ENCODE measurements at regions not wholly inside any gene's neighbourhood (a gene's known extent, or its start where the extent isn't known, plus 50 kb on each side); places are given as distances from the start of the nearest gene placed in this dataset.
"Not testable (repeated sequence)": the region's sequence is repeated elsewhere in the genome, so short reads cannot be mapped to it uniquely, and the experiment has no call there.

GRCh38 chr11:37474889-37475288 lies 876.9 kb upstream of the RAG2 start:
- no peak for DNase-seq

GRCh38 chr11:37468344-37468743 lies 870.3 kb upstream of the RAG2 start:
- no peak for DNase-seq

GRCh38 chr11:37465221-37465620 lies 867.2 kb upstream of the RAG2 start:
- DNase-seq = no peak

- DNase-seq = no peak
Measured at GRCh38 chr11:37459456-37459855, 861.4 kb upstream of the RAG2 start.

DNA sequence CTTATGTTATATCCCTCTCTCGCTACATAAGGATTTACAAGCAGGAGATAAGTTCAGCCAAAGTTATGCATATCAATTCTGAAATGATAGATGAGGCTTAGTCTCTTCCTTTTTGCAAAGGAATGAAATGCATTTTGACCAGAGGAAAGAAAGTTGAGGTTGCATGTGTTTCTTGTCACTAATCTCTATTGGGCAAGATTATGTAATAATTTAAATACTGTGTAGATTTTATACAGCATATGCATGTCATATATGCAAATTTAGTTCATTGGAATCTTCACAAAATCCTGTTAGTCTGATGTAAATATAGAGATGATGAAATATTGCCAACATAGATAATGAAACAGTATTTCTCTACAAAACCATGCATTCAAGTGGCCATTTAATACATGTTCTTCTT lies 858.7 kb upstream of the RAG2 start:
- no peak for DNase-seq

DNA sequence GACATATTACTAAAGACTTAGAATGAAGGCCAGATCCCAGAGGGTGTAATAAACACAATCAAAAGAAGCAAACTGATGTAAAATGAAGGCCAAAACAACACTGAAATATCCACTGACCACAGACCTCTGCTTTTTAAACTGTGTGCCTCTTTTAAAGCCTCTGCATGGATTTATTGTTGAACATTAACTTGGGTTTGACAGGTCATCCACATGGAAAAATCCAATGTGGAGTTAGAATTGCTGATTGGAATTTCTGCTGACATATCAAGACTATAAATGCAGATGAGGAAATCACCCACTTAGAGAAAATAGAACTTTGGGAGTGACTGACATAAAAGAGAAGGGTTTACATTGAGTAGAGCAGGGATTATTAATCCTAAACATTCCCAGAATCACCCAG lies 853.9 kb upstream of the RAG2 start:
- DNase-seq = no peak

- no peak for DNase-seq
Measured at GRCh38 chr11:37450613-37451012, 852.6 kb upstream of the RAG2 start.

DNA sequence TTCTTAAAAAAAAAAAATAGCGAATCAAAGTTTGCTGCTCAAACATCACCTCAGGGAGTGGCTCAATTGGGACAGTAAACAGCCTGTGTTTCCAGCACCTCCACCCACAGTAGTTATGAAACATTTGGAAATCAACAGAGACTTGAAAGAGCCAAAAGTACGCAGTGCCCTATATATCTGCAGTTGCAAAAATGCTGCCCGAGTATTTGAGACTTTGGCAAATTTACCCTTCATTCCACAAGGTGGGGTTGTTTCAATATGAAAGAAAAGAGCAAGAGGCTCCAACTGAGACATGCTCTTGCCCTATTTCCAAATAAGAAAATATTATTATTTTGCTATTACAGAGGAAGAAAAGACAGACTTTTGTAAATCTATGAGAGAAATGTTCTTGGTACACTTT lies 851.1 kb upstream of the RAG2 start:
- no peak for DNase-seq

DNA sequence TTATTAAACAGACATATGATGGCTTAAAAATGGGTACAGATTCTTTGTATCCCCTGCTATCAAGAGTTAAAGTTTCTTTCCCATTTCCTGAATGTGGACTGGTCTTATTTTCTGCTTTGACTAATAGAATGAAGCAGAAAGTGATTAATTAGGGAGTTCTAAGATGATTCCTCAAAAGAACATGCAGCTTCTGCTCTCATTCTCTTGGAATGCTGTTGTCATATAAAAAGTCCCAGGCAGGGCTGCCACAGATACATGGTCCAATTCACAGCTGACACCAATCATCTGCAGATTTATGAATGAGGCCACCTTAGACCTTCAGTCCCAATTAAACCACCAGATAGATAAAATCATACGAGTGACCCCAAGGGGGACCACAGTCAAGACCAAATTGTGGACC lies 844.5 kb upstream of the RAG2 start:
- DNase-seq = no peak

GRCh38 chr11:37431633-37432230 lies 833.7 kb upstream of the RAG2 start:
- not testable (repeated sequence) for DNase-seq

GRCh38 chr11:37430966-37431632 lies 833.1 kb upstream of the RAG2 start:
- not testable (repeated sequence) for DNase-seq

DNA sequence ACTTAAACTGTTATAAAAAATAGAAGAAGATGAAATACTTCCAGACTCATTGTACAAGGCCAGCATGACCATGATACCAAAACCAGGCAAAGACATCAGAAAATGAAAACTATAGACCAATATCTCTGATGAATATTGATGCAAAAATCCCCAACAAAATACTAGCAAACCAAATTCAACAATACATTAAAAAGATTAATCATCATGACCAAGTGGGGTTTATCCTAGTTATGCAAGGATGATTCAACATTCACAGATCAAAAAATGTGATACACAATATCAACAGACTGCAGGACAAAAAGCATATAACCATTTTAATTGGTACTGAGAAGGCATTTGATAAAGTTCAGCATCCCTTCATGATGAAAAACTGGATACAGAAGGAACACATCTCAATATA lies 824.5 kb upstream of the RAG2 start:
- no peak for DNase-seq

DNA sequence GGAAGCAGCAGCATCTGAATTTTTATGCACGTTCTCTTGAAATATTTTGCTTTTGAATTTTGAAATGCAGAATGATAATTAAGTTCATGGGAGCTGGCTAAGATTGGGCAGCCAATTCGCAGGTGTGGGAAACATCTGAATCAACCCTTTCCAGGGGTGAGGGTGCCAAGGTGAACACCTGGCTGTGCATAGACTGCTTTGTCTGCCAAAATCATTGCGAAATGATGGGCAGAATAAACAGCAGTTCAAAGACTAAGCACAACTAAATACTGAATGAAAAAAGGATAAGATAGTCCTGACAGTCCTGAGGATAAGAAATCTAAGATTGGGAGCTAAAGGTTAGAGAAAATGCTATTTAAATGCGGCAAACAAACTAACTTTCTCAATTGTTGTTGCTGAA lies 813.3 kb upstream of the RAG2 start:
- no peak for DNase-seq

GRCh38 chr11:37409124-37409523 lies 811.1 kb upstream of the RAG2 start:
- DNase-seq = no peak

- DNase-seq = no peak
Measured at GRCh38 chr11:37407461-37407860, 809.4 kb upstream of the RAG2 start.

- no peak for DNase-seq
Measured at GRCh38 chr11:37406651-37407050, 808.6 kb upstream of the RAG2 start.

GRCh38 chr11:37404231-37404630 lies 806.2 kb upstream of the RAG2 start:
- no peak for DNase-seq

GRCh38 chr11:37402663-37403062 lies 804.6 kb upstream of the RAG2 start:
- no peak for DNase-seq

- DNase-seq = no peak
Measured at GRCh38 chr11:37394236-37394870, 796.3 kb upstream of the RAG2 start.

DNA sequence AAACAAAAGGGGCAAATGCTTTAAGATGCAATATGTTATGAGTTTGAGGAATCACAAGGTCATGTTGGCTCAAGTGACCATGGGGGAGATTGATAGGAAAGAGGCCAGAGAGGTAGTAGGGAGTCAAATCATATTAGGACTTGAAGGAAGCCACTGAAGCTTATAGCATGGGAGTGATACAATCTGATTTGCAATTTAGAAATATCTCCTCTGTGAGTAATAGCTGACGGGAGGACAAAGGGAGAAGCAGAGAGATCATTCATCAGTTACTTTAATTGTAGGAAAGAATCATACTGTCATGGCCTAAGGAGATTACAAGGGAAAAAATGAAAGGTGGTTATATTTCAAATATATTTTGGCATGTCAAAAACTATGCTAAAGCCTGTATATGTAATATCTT lies 793.6 kb upstream of the RAG2 start:
- no peak for DNase-seq

- DNase-seq = no peak
Measured at GRCh38 chr11:37390576-37391083, 792.6 kb upstream of the RAG2 start.

- no peak for DNase-seq
Measured at GRCh38 chr11:37378958-37379357, 780.9 kb upstream of the RAG2 start.

GRCh38 chr11:37372667-37373066 lies 774.6 kb upstream of the RAG2 start:
- no peak for DNase-seq

- DNase-seq = no peak
Measured at GRCh38 chr11:37371346-37371970, 773.4 kb upstream of the RAG2 start.
